DND-41 (cell line): ENCODE measurements at regions not wholly inside any gene's neighbourhood (a gene's known extent, or its start where the extent isn't known, plus 50 kb on each side); places are given as distances from the start of the nearest gene placed in this dataset.

ENCODE experiments used
- ATAC-seq: fragments of 200-7000 bp; cut with Tn5 transposase; 3 replicates; pipeline ENCODE4 v1.9.1; 2021; ENCODE audit warnings: low read depth; ENCODE audit not compliant: insufficient read depth
- DNase-seq: peaks from one replicate; pipeline ENCODE4 v3.0.0-alpha.2; 2020
- H2AFZ ChIP-seq: 2 replicates; pipeline ENCODE4 v1.6.0; 2012; ENCODE audit warnings: low read depth, low read length
- H3K27ac ChIP-seq: 2 replicates; pipeline ENCODE4 v1.5.1; 2012; ENCODE audit warnings: low read length, inconsistent platforms
- H3K27me3 ChIP-seq: fragments of 200-600 bp; sonication (generic); 2 replicates; pipeline ENCODE4 v1.6.0; 2012; ENCODE audit warnings: low read length, mild to moderate bottlenecking, inconsistent platforms; ENCODE audit not compliant: insufficient read depth, poor library complexity
- H3K36me3 ChIP-seq: 2 replicates; pipeline ENCODE4 v1.5.1; 2012; ENCODE audit warnings: low read length, inconsistent platforms; ENCODE audit not compliant: insufficient read depth
- H3K4me1 ChIP-seq: 2 replicates; pipeline ENCODE4 v1.5.1; 2012; ENCODE audit warnings: mild to moderate bottlenecking, low read length; ENCODE audit not compliant: insufficient read depth
- H3K4me2 ChIP-seq: 2 replicates; pipeline ENCODE4 v1.6.0; 2012; ENCODE audit warnings: mild to moderate bottlenecking, moderate library complexity, low read length, inconsistent platforms; ENCODE audit not compliant: insufficient read depth
- H3K4me3 ChIP-seq, 2 experiments: fragments of 200-600 bp in 1 of 2; shearing (Covaris generic) in 1 of 2; 2 replicates each; pipeline ENCODE4 v1.5.1; 2012 to 2016; ENCODE audit warnings: inconsistent platforms in 2 of 2, low read length in 2 of 2, mild to moderate bottlenecking in 2 of 2, low read depth in 1 of 2, moderate library complexity in 1 of 2
- H3K79me2 ChIP-seq: 2 replicates; pipeline ENCODE4 v1.6.0; 2012; ENCODE audit warnings: low read length, inconsistent platforms; ENCODE audit not compliant: insufficient read depth
- H3K9ac ChIP-seq: 2 replicates; pipeline ENCODE4 v1.6.0; 2012; ENCODE audit warnings: low read depth, mild to moderate bottlenecking, inconsistent platforms, low read length, moderate library complexity
- H3K9me3 ChIP-seq: 2 replicates; pipeline ENCODE4 v1.5.1; 2012; ENCODE audit warnings: low read length, moderate library complexity, mild to moderate bottlenecking, inconsistent platforms; ENCODE audit not compliant: insufficient read depth, severe bottlenecking
- H4K20me1 ChIP-seq: 2 replicates; pipeline ENCODE4 v1.6.0; 2012; ENCODE audit warnings: low read length; ENCODE audit not compliant: insufficient read depth
- CTCF ChIP-seq: IDR thresholded peaks from 2 replicates; pipeline ENCODE4 v1.5.1; 2012; ENCODE audit warnings: borderline replicate concordance, low read length, moderate library complexity, mild to moderate bottlenecking; ENCODE audit not compliant: poor library complexity, severe bottlenecking; ENCODE audit errors: extremely low read depth
- EZH2 ChIP-seq: IDR thresholded peaks from 3 replicates; pipeline ENCODE4 v1.6.1; 2012; ENCODE audit warnings: borderline replicate concordance, low read depth, mild to moderate bottlenecking, moderate library complexity, low read length, inconsistent platforms; ENCODE audit not compliant: severe bottlenecking

- Histone ChIP-seq H3K9ac (no peak overlapping the region), H3K9me3 (no peaks in the 10 kb centered on the region), H3K27ac (no peak overlapping the region), H3K79me2 (no peaks in the 10 kb centered on the region), H3K4me1 (no peaks in the 10 kb centered on the region), H3K4me3 (no peak overlapping the region), H4K20me1 (no peaks in the 10 kb centered on the region), H3K27me3 (no peaks in the 10 kb centered on the region), H3K36me3 (no peaks in the 10 kb centered on the region), H2AFZ (no peak overlapping the region), H3K4me2 (no peak overlapping the region)
- DNase-seq (no peak), ATAC-seq (no peak)
- no peak for TF ChIP-seq CTCF
- no peak for TF ChIP-seq EZH2
Observed at GRCh38 chr3:24850245-24850644, 355.6 kb upstream of the THRB start.

GRCh38 chr3:24853685-24854490, 359.2 kb upstream of the THRB start:
- no peak for ATAC-seq
- Histone ChIP-seq H3K9ac (no peak overlapping the region), H4K20me1 (no peaks in the 10 kb centered on the region), H3K36me3 (no peaks in the 10 kb centered on the region), H3K79me2 (no peaks in the 10 kb centered on the region), H3K27ac (no peak overlapping the region), H3K9me3 (no peaks in the 10 kb centered on the region), H3K4me3 (no peak overlapping the region), H3K27me3 (no peaks in the 10 kb centered on the region), H3K4me2 (no peak overlapping the region), H3K4me1 (no peaks in the 10 kb centered on the region), H2AFZ (no peak overlapping the region)
- no peak for DNase-seq
- TF ChIP-seq CTCF (no peak), EZH2 (no peak)

- no peaks in the 10 kb centered on the region for H3K9me3 ChIP-seq
- no peak overlapping the region for H3K27ac ChIP-seq
- no peaks in the 10 kb centered on the region for H3K27me3 ChIP-seq
- H2AFZ ChIP-seq, result no peak overlapping the region
- no peak overlapping the region for H3K4me2 ChIP-seq
- no peaks in the 10 kb centered on the region for H3K36me3 ChIP-seq
- no peaks in the 10 kb centered on the region for H4K20me1 ChIP-seq
- no peak for ATAC-seq
- no peak overlapping the region for H3K4me3 ChIP-seq
- TF ChIP-seq EZH2 (no peak), CTCF (no peak)
- H3K9ac ChIP-seq, result no peak overlapping the region
- no peaks in the 10 kb centered on the region for H3K79me2 ChIP-seq
- H3K4me1 ChIP-seq, result no peaks in the 10 kb centered on the region
- DNase-seq, result no peak
Observed at GRCh38 chr3:24854748-24855147, 360.1 kb upstream of the THRB start.

GRCh38 chr3:24857945-24858344, 363.3 kb upstream of the THRB start:
- Histone ChIP-seq H3K4me2 (no peak overlapping the region), H4K20me1 (no peaks in the 10 kb centered on the region)
- TF ChIP-seq CTCF (no peak), EZH2 (no peak)

More at GRCh38 chr3:24857945-24858344, 363.3 kb upstream of the THRB start:
- no peaks in the 10 kb centered on the region for H3K27me3 ChIP-seq
- H3K36me3 ChIP-seq, result no peaks in the 10 kb centered on the region
- H3K9me3 ChIP-seq, result no peaks in the 10 kb centered on the region
- no peaks in the 10 kb centered on the region for H3K4me1 ChIP-seq
- no peaks in the 10 kb centered on the region for H3K79me2 ChIP-seq
- H3K27ac ChIP-seq, result no peak overlapping the region
- H3K4me3 ChIP-seq, result no peak overlapping the region
- H3K9ac ChIP-seq, result no peak overlapping the region
- DNase-seq (no peak), ATAC-seq (no peak)
- H2AFZ ChIP-seq, result no peak overlapping the region
